K562 (cell line): ENCODE measurements at regions not wholly inside any gene's neighbourhood (a gene's known extent, or its start where the extent isn't known, plus 50 kb on each side); places are given as distances from the start of the nearest gene placed in this dataset.

ENCODE experiments used
- ATAC-seq: fragments of 200-7000 bp; cut with Tn5 transposase; 3 replicates; pipeline ENCODE4 v1.9.1; 2020; ENCODE audit warnings: moderate library complexity
- BruUV-seq: library from RNA; stranded (reverse); fragments of 400-500 nt; replicated peaks from 2 replicates; lab custom pipeline; 2021; lab: Mats Ljungman, UMichigan
- CTCF ChIA-PET: fragments of 300-600 bp; formaldehyde crosslinking; extraction: SDS; loops from one replicate; lab custom pipeline; 2021; ENCODE audit warnings: low intra/inter-chr PET ratio; lab: Yijun Ruan, JAX
- POLR2A ChIA-PET: fragments of 300-600, 350-650 bp; sonication (Branson Sonifier 250); formaldehyde crosslinking; extraction: SDS; loops from one replicate; lab custom pipeline; 2021; ENCODE audit warnings: antibody characterized with exemption, inconsistent platforms; lab: Yijun Ruan, JAX
- DNase-seq, 4 experiments: peaks; one replicate each; pipeline versions ENCODE4 v3.0.0 to v3.0.0-alpha.2; 2011 to 2018; ENCODE audit warnings: low spot score in 3 of 4, mixed read lengths in 3 of 4; ENCODE audit errors: extremely low read depth in 1 of 4
- FAIRE-seq: peaks from 2 replicates; lab custom pipeline; 2011; peaks lifted over from hg19 to GRCh38; lab: Jason Lieb, UNC
- H2AFZ ChIP-seq: 2 replicates; pipeline ENCODE4 v1.6.0; 2011; ENCODE audit warnings: low read depth, low read length, control low read depth, inconsistent platforms
- H3K27ac ChIP-seq: fragments of 200-600 bp; 3 replicates; pipeline ENCODE4 v1.8.0; 2011; ENCODE audit warnings: low read depth, mild to moderate bottlenecking, control low read depth, inconsistent platforms, low read length, moderate library complexity, mixed read lengths; ENCODE audit errors: extremely low read depth
- H3K27me3 ChIP-seq, 2 experiments: fragments of 300-600 bp in 1 of 2; 2 replicates in 1 of 2; 3 replicates in 1 of 2; pipeline versions ENCODE4 v1.6.0 to v1.8.0; 2011; ENCODE audit warnings: inconsistent platforms in 2 of 2, low read length in 2 of 2, mild to moderate bottlenecking in 1 of 2, mixed read lengths in 1 of 2, moderate library complexity in 1 of 2; ENCODE audit not compliant: control insufficient read depth in 2 of 2, insufficient read depth in 2 of 2
- H3K36me3 ChIP-seq: fragments of 300-600 bp; 3 replicates; pipeline ENCODE4 v1.8.0; 2011; ENCODE audit warnings: mild to moderate bottlenecking, low read length, inconsistent platforms; ENCODE audit not compliant: control insufficient read depth, insufficient read depth
- H3K4me1 ChIP-seq, 2 experiments: fragments of 200-600 bp in 1 of 2; replicated peaks in 1 of 2; 2 replicates in 1 of 2; 3 replicates in 1 of 2; pipeline versions ENCODE4 v1.5.1 to v1.8.0; 2011; ENCODE audit warnings: inconsistent platforms in 2 of 2, low read length in 2 of 2, mild to moderate bottlenecking in 1 of 2, mixed read lengths in 1 of 2, moderate library complexity in 1 of 2; ENCODE audit not compliant: control insufficient read depth in 2 of 2, insufficient read depth in 2 of 2
- H3K4me2 ChIP-seq: 2 replicates; pipeline ENCODE4 v1.6.1; 2011; ENCODE audit warnings: low read length, control low read depth, inconsistent platforms, mixed read lengths; ENCODE audit not compliant: insufficient read depth
- H3K4me3 ChIP-seq: fragments of 200-600 bp; sonication (generic), shearing (Covaris generic); 2 replicates; pipeline ENCODE4 v1.5.1; 2016; ENCODE audit warnings: control low read depth, inconsistent platforms
- H3K79me2 ChIP-seq: fragments of 200-600 bp; 3 replicates; pipeline ENCODE4 v1.8.0; 2011; ENCODE audit warnings: low read length, inconsistent platforms; ENCODE audit not compliant: control insufficient read depth, insufficient read depth
- H3K9ac ChIP-seq, 2 experiments: 2 replicates each; pipeline versions ENCODE4 v1.6.0 to v1.6.1; 2011; ENCODE audit warnings: low read depth in 2 of 2, low read length in 2 of 2, control low read depth in 1 of 2, inconsistent platforms in 1 of 2, mild to moderate bottlenecking in 1 of 2, mixed read lengths in 1 of 2; ENCODE audit not compliant: insufficient read depth in 1 of 2
- H3K9me1 ChIP-seq: one replicate; pipeline ENCODE4 v1.6.0; 2011; ENCODE audit warnings: inconsistent platforms, mild to moderate bottlenecking, low read length, moderate library complexity; ENCODE audit not compliant: control insufficient read depth, insufficient read depth
- H3K9me3 ChIP-seq: replicated peaks from 2 replicates; pipeline ENCODE4 v1.5.1; 2011; ENCODE audit warnings: low read depth, low read length, inconsistent platforms; ENCODE audit not compliant: control insufficient read depth, insufficient read depth
- H4K20me1 ChIP-seq: replicated peaks from 2 replicates; pipeline ENCODE4 v1.6.1; 2011; ENCODE audit warnings: low read length, inconsistent platforms, mixed read lengths; ENCODE audit not compliant: control insufficient read depth, insufficient read depth
- HNRNPUL1 ChIP-seq: fragments of 200-400 bp; formaldehyde crosslinking; IDR thresholded peaks from 2 replicates; pipeline ENCODE4 v1.6.1; 2017; ENCODE audit warnings: low read length
- POLR2G ChIP-seq: fragments of 200-400 bp; formaldehyde crosslinking; IDR thresholded peaks from 2 replicates; pipeline ENCODE4 v1.6.1; 2017; ENCODE audit warnings: low read depth, mild to moderate bottlenecking, antibody characterized with exemption, low read length, moderate library complexity
- PYGO2 ChIP-seq: fragments of 450-650 bp; IDR thresholded peaks from 2 replicates; pipeline ENCODE4 v1.6.1; 2016; ENCODE audit warnings: mild to moderate bottlenecking, missing genetic modification characterization, moderate library complexity, missing compliant biosample characterization
- SIN3B ChIP-seq: fragments of 450-650 bp; IDR thresholded peaks from 2 replicates; pipeline ENCODE4 v1.6.1; 2017; ENCODE audit warnings: low read depth, mild to moderate bottlenecking, moderate library complexity
- YBX1 ChIP-seq: fragments of 450-650 bp; IDR thresholded peaks from 2 replicates; pipeline ENCODE4 v1.7.1; 2016; ENCODE audit warnings: mild to moderate bottlenecking
- ZNF253 ChIP-seq: fragments of 250-450 bp; sonication (Bioruptor Pico); conservative IDR thresholded peaks from 2 replicates; pipeline ENCODE4 v1.6.1; 2021; ENCODE audit warnings: mild to moderate bottlenecking
- WGBS: fragments of 100-300 bp; shearing (Covaris generic); methylation state at CpG from one replicate; pipeline ENCODE4 v1.1.6; 2016; ENCODE audit warnings: low coverage, mixed read lengths; ENCODE audit not compliant: insufficient coverage; ENCODE audit errors: missing lambda C conversion rate; 5-methylcytosine and 5-hydroxymethylcytosine counted together
- in situ Hi-C: fragments of 300-500 bp; cut with MboI; formaldehyde crosslinking; loops from 4 replicates; pipeline ENCODE4 v1.15.0; 2018; ENCODE audit warnings: inconsistent platforms, mixed read lengths
- intact Hi-C: fragments of 100-400 bp; cut with micrococcal nuclease; formaldehyde crosslinking; loops from 2 replicates; pipeline ENCODE4 v1.14.2; 2022
- TF ChIP-seq, protein P1 (sequence below), 2 experiments: fragments of 200-800 bp in 1 of 2; sonication (Bioruptor generic) in 1 of 2; sonication (generic) in 1 of 2; formaldehyde crosslinking in 1 of 2; IDR thresholded peaks in 1 of 2; conservative IDR thresholded peaks in 1 of 2; 2 replicates each; pipeline versions ENCODE4 v1.5.0 to v1.6.1; 2016 to 2020; ENCODE audit warnings: missing compliant biosample characterization in 1 of 2, missing genetic modification characterization in 1 of 2, missing genetic modification reagents in 1 of 2
- TF ChIP-seq, protein P2 (sequence below): fragments of 450-650 bp; IDR thresholded peaks from one replicate; pipeline ENCODE4 v1.6.1; 2018; ENCODE audit warnings: mild to moderate bottlenecking, moderate library complexity; ENCODE audit not compliant: partially characterized antibody

DNA sequence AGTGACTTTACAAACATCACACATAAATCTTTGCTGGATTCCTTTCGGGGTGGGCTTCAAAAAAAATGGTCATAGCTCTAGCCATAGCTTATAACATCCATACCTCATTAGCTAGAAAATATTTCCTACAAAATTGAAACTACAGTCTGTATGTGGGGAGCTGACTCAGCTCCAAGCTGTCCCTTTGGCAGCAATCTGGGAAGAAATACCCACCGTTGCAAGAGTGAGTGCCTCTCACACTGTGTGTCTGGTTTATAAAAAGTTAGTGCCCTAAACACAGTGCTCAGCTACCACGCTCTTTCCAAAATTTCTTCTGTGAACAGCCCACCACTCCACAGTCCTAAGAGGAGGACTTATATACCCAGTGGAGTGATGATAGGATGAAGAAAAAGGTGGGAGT lies 170.1 kb downstream of the RBM43 start (continued):
- TF ChIP-seq, protein P1, sequence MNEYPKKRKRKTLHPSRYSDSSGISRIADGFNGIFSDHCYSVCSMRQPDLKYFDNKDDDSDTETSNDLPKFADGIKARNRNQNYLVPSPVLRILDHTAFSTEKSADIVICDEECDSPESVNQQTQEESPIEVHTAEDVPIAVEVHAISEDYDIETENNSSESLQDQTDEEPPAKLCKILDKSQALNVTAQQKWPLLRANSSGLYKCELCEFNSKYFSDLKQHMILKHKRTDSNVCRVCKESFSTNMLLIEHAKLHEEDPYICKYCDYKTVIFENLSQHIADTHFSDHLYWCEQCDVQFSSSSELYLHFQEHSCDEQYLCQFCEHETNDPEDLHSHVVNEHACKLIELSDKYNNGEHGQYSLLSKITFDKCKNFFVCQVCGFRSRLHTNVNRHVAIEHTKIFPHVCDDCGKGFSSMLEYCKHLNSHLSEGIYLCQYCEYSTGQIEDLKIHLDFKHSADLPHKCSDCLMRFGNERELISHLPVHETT (CRISPR knock-in tag; conservative IDR thresholded peaks at IDR 0.05 in 1 of 2, IDR thresholded peaks at IDR 0.05 in 1 of 2): no peak
- TF ChIP-seq PYGO2: no peak
- TF ChIP-seq POLR2G: no peak
- TF ChIP-seq ZNF253 (CRISPR knock-in tag): no peak
- TF ChIP-seq YBX1: no peak
- TF ChIP-seq SIN3B: no peak
- TF ChIP-seq, all 486 proteins: peak for 0

DNA sequence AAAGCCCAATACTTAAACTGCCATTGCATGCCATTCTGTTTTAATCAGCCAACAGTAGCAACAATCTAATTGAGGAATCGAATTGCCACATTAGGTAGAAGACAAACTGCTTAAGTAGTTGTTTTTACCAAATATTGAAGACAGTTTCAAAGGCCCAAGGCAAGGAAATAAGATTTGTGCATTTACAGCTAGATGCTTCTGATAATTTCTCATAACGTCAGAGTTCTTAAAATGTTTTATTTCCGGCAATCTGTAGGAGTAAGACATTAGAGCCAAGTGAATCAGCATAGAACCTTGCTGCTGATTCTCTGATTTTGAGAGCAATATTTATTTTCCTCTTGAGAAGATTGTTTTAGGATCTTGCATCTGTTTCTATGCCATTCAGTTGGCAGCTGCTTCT lies 174.3 kb downstream of the RBM43 start:
- intact Hi-C loops: no loop called here
- ChIA-PET POLR2A (no interaction called here), CTCF (no interaction called here)
- no peaks in the 10 kb centered on the region for H4K20me1 ChIP-seq
- H3K27ac ChIP-seq: no peak overlapping the region
- 0% methylated on average over 3 of the region's 3 CpGs for WGBS
- TF ChIP-seq, protein P2, sequence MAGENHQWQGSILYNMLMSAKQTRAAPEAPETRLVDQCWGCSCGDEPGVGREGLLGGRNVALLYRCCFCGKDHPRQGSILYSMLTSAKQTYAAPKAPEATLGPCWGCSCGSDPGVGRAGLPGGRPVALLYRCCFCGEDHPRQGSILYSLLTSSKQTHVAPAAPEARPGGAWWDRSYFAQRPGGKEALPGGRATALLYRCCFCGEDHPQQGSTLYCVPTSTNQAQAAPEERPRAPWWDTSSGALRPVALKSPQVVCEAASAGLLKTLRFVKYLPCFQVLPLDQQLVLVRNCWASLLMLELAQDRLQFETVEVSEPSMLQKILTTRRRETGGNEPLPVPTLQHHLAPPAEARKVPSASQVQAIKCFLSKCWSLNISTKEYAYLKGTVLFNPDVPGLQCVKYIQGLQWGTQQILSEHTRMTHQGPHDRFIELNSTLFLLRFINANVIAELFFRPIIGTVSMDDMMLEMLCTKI: no peak
- no peak for TF ChIP-seq HNRNPUL1
- no peak overlapping the region for H3K9ac ChIP-seq
- no peaks in the 10 kb centered on the region for H3K9me1 ChIP-seq
- H3K4me3 ChIP-seq: no peak overlapping the region
- DNase-seq (no peak), FAIRE-seq (no peak), ATAC-seq (no peak)
- no TSS peak for BruUV-seq
- no peaks in the 10 kb centered on the region for H3K79me2 ChIP-seq
- no peaks in the 10 kb centered on the region for H3K9me3 ChIP-seq
- H3K4me2 ChIP-seq: no peak overlapping the region
- in situ Hi-C loops: no loop called here
- H3K27me3 ChIP-seq: no peaks in the 10 kb centered on the region
- no peak overlapping the region for H2AFZ ChIP-seq
- H3K36me3 ChIP-seq: no peaks in the 10 kb centered on the region
- H3K4me1 ChIP-seq: no peaks in the 10 kb centered on the region
